CD4-positive, alpha-beta memory T cell (primary cell): ENCODE measurements at regions not wholly inside any gene's neighbourhood (a gene's known extent, or its start where the extent isn't known, plus 50 kb on each side); places are given as distances from the start of the nearest gene placed in this dataset.
A peak's percentile ranks its signal among the peaks of the same experiment; 100 is the strongest.
"Not testable (repeated sequence)": the region's sequence is repeated elsewhere in the genome, so short reads cannot be mapped to it uniquely, and the experiment has no call there.

Experiments used
- CTCF ChIA-PET: fragments of 350-600 bp; sonication (Branson Sonifier 250); formaldehyde crosslinking; loops from one replicate; lab custom pipeline; 2021; ENCODE audit warnings: inconsistent platforms; ENCODE audit not compliant: partially characterized antibody; lab: Charles Lee
- POLR2A ChIA-PET: fragments of 350-600 bp; sonication (Branson Sonifier 250); formaldehyde crosslinking; loops from one replicate; lab custom pipeline; 2021; ENCODE audit not compliant: partially characterized antibody; lab: Charles Lee
- DNase-seq, 5 donors: peaks; one replicate each; pipeline versions ENCODE4 v3.0.0 to v3.0.0-alpha.2; 2020 to 2022; ENCODE audit warnings: mixed read lengths in 1 of 5
- H3K27ac ChIP-seq: one replicate; pipeline ENCODE4 v1.7.0; 2013; ENCODE audit warnings: low read depth, low read length
- H3K27me3 ChIP-seq: 2 replicates; pipeline ENCODE4 v1.7.0; 2013; ENCODE audit warnings: mild to moderate bottlenecking, low read length, moderate library complexity; ENCODE audit not compliant: insufficient read depth
- H3K36me3 ChIP-seq: 2 replicates; pipeline ENCODE4 v1.7.0; 2013; ENCODE audit warnings: mild to moderate bottlenecking, low read length, moderate library complexity; ENCODE audit not compliant: insufficient read depth
- H3K4me1 ChIP-seq: 2 replicates; pipeline ENCODE4 v1.7.0; 2013; ENCODE audit warnings: mild to moderate bottlenecking, low read length, moderate library complexity; ENCODE audit not compliant: insufficient read depth
- H3K4me3 ChIP-seq, 2 donors: one replicate each; pipeline ENCODE4 v1.7.0; 2013; ENCODE audit warnings: low read length in 2 of 2, mild to moderate bottlenecking in 1 of 2
- H3K9me3 ChIP-seq, 2 donors: one replicate each; pipeline ENCODE4 v1.7.0; 2013; ENCODE audit warnings: low read length in 2 of 2, control low read depth in 1 of 2; ENCODE audit not compliant: control insufficient read depth in 1 of 2
- H3K27ac Mint-ChIP-seq, 7 donors: one replicate each; pipeline ENCODE4 v1.8.0; 2020 to 2021; ENCODE audit warnings: mixed read lengths in 7 of 7, mild to moderate bottlenecking in 6 of 7, inconsistent platforms in 3 of 7, moderate library complexity in 3 of 7
- H3K27me3 Mint-ChIP-seq, 2 donors: one replicate each; pipeline ENCODE4 v1.8.0; 2020 to 2021; ENCODE audit warnings: mixed read lengths in 2 of 2
- H3K36me3 Mint-ChIP-seq, 2 donors: one replicate each; pipeline ENCODE4 v1.8.0; 2020 to 2021; ENCODE audit warnings: mixed read lengths in 2 of 2, inconsistent platforms in 1 of 2, mild to moderate bottlenecking in 1 of 2
- H3K4me1 Mint-ChIP-seq, 4 donors: one replicate each; pipeline ENCODE4 v1.8.0; 2020 to 2021; ENCODE audit warnings: mixed read lengths in 4 of 4, mild to moderate bottlenecking in 1 of 4
- H3K4me3 Mint-ChIP-seq, 8 donors: one replicate each; pipeline ENCODE4 v1.8.0; 2020 to 2021; ENCODE audit warnings: mixed read lengths in 8 of 8, mild to moderate bottlenecking in 7 of 8, moderate library complexity in 6 of 8, inconsistent platforms in 3 of 8
- H3K9me3 Mint-ChIP-seq, 8 donors: one replicate each; pipeline ENCODE4 v1.8.0; 2020 to 2021; ENCODE audit warnings: mixed read lengths in 8 of 8, mild to moderate bottlenecking in 5 of 8, inconsistent platforms in 3 of 8, moderate library complexity in 1 of 8
- intact Hi-C: fragments of 100-400 bp; cut with micrococcal nuclease; formaldehyde crosslinking; loops from one replicate; pipeline ENCODE4 v1.15.1; 2023

DNA sequence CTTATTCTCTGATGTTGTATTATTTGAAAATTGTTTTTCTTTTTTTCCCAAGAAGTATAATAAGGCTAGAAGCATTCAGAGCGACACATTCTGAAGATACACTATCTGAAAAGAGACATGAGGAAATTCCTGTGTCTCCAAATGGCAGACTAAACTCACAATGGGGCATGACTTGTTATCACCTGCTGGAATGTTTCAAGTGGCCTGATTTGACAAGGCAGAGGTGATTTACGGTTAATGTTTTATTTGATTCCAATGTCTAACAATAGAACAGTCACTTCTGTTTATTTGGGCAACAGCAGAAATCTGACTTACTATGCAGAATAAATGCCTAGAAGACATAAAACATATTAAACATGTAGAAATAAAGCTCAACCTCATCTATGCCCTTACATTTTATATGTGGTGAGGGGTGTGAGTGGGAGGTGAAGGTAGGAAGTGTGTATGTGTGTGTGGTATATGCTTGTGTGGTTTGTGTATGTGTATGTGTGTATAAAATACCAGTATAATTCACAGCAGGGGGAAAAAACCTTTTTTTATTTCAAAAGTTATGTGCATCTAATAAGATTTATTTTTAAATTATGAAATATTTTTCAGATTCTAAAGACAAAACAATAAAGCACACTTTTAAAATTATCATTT, 1051.7 kb downstream of the ROBO2 start:
- Mint-ChIP-seq H3K27ac (no peak overlapping the region), H3K4me1 (no peaks in the 10 kb centered on the region), H3K4me3 (no peak overlapping the region), H3K36me3 (no peaks in the 10 kb centered on the region), H3K27me3 (no peaks in the 10 kb centered on the region), H3K9me3 (peaks cover 0 to 39% (median 11%) of the 10 kb centered on the region in 8 donors)
- no peaks in the 10 kb centered on the region for H3K36me3 ChIP-seq
- DNase-seq: no peak
- H3K4me1 ChIP-seq: no peaks in the 10 kb centered on the region
- H3K27me3 ChIP-seq: no peaks in the 10 kb centered on the region
- POLR2A ChIA-PET: no interaction called here
- H3K9me3 ChIP-seq: no peaks in the 10 kb centered on the region
- no peak overlapping the region for H3K4me3 ChIP-seq
- CTCF ChIA-PET: no interaction called here
- H3K27ac ChIP-seq: no peak overlapping the region
- intact Hi-C loops: no loop called here

DNA sequence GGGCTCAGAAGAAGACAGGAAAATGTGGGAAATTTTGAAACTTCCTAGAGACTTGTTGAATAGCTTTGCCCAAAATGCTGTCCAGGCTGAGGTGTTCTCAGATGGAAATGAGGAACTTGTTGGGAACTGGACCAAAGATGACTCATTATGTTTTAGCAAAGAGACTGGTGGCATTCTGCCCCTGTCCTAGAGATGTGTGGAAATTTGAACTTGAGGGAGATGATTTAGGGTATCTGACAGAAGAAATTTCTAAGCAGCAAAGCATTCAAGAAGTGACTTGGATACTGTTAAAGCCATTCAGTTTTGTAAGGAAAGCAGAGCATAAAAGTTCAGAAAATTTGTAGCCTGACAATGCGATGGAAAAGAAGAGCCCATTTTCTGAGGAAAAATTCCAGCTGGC, 1052.7 kb downstream of the ROBO2 start:
- H3K4me1 Mint-ChIP-seq, CTCF ChIA-PET, intact Hi-C loops, H3K27ac Mint-ChIP-seq, H3K27me3 Mint-ChIP-seq, H3K27ac ChIP-seq, H3K4me1 ChIP-seq, H3K4me3 ChIP-seq, DNase-seq, H3K27me3 ChIP-seq, H3K9me3 ChIP-seq, POLR2A ChIA-PET, H3K36me3 Mint-ChIP-seq, H3K4me3 Mint-ChIP-seq, H3K36me3 ChIP-seq: not testable (repeated sequence)
- H3K9me3 Mint-ChIP-seq: peaks cover 3 to 41% (median 12%) of the 10 kb centered on the region in 8 donors

DNA sequence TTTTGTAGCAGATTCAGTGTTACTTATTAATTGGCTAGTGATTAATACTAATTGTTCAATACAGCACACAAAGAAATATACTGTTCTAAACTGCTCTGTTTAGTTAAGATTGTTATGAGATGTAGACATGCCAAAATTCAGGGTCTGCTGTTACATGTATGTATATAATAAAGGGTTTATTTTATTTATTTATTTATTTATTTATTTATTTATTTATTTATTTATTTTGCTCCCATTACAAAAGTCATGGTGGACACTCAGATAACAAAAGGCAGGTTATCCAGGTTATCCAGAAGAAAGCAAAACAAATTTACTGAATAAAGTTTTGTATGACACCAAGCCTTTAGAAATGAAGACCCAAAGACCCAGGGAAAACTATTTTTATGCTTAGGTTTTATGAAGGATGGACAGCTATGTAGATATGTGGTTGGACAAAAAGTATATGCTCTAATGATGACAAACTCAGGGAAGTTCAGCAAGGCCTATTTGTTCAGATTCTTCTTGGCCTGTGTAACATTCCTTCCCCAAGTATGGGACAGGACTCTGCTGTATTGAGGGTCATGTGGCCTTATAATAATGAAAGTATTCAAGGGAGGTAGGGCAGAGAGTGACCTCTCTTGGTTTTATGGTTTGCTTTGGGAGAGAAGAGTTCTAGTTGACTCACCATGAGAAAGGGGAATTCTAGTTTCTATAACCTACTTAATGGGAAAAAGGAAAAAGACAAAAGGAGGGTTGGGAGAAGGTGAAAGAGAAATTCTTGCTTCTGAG, 1056.8 kb downstream of the ROBO2 start:
- intact Hi-C loops: no loop called here
- Histone ChIP-seq H3K9me3 (no peaks in the 10 kb centered on the region), H3K4me1 (no peaks in the 10 kb centered on the region), H3K4me3 (no peak overlapping the region), H3K36me3 (no peaks in the 10 kb centered on the region), H3K27ac (no peak overlapping the region), H3K27me3 (no peaks in the 10 kb centered on the region)
- no peaks in the 10 kb centered on the region for H3K36me3 Mint-ChIP-seq
- H3K27ac Mint-ChIP-seq: no peak overlapping the region
- DNase-seq: no peak
- H3K4me1 Mint-ChIP-seq: no peaks in the 10 kb centered on the region
- H3K9me3 Mint-ChIP-seq: peaks cover 3 to 30% (median 13%) of the 10 kb centered on the region in 8 donors
- ChIA-PET POLR2A (no interaction called here), CTCF (no interaction called here)
- no peak overlapping the region for H3K4me3 Mint-ChIP-seq
- H3K27me3 Mint-ChIP-seq: no peaks in the 10 kb centered on the region

DNA sequence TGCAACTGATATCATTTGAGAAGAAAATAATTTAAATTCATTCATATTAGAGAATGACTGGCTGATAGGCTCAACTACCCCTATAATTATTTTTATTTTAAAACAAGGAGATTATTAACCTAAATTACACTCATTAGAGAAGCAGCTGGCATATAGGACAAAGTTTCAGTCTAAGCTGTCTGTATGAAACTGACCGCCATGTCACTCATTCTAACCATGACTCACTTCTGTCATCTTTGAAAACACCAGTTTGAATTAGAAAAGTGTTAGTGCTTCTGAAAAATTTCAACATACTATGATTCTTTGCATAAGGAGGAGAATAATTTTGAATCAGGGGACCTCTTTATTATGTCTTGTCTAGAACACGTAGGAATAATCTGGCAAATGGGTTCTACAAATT, 1058.5 kb downstream of the ROBO2 start:
- DNase-seq: no peak
- Histone ChIP-seq H3K36me3 (no peaks in the 10 kb centered on the region), H3K4me1 (no peaks in the 10 kb centered on the region)

DNA sequence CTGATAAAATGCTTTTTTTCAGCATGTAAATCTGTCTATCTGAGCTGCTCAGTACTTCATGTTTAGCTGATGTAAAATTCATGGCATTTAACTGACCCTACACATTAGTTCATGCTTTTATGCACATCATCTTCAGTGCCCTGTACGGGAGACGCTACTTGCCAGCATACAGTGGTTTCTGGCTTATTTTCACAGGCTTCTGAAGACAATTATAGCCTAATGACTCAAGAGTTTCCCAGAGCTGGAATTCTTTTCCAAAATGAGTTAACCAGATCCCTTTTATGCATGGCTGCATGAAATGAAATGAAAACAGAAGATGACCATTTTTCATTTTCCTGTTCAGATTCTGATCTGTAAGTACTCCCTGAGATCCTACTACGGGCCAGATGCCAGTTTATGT, 1061.5 kb downstream of the ROBO2 start:
- no peaks in the 10 kb centered on the region for H3K27me3 Mint-ChIP-seq
- no peaks in the 10 kb centered on the region for H3K4me1 Mint-ChIP-seq
- Histone ChIP-seq H3K4me3 (no peak overlapping the region), H3K4me1 (no peaks in the 10 kb centered on the region), H3K27me3 (no peaks in the 10 kb centered on the region), H3K36me3 (no peaks in the 10 kb centered on the region), H3K27ac (no peak overlapping the region), H3K9me3 (no peaks in the 10 kb centered on the region)
- DNase-seq: no peak
- intact Hi-C loops: no loop called here
- POLR2A ChIA-PET: no interaction called here
- H3K36me3 Mint-ChIP-seq: no peaks in the 10 kb centered on the region
- H3K4me3 Mint-ChIP-seq: no peak overlapping the region
- H3K9me3 Mint-ChIP-seq: peaks cover 0 to 12% (median 3%) of the 10 kb centered on the region in 8 donors
- CTCF ChIA-PET: no interaction called here
- H3K27ac Mint-ChIP-seq: no peak overlapping the region

More for the DNA sequence above, 1058.5 kb downstream of the ROBO2 start:
- CTCF ChIA-PET: no interaction called here
- POLR2A ChIA-PET: no interaction called here
- H3K27ac Mint-ChIP-seq: no peak overlapping the region
- Histone ChIP-seq H3K4me3 (no peak overlapping the region), H3K27ac (no peak overlapping the region), H3K27me3 (no peaks in the 10 kb centered on the region), H3K9me3 (no peaks in the 10 kb centered on the region)
- no peak overlapping the region for H3K4me3 Mint-ChIP-seq
- no peaks in the 10 kb centered on the region for H3K27me3 Mint-ChIP-seq
- no peaks in the 10 kb centered on the region for H3K4me1 Mint-ChIP-seq
- H3K36me3 Mint-ChIP-seq: no peaks in the 10 kb centered on the region
- intact Hi-C loops: no loop called here
- peaks cover 0 to 21% (median 10%) of the 10 kb centered on the region in 8 donors for H3K9me3 Mint-ChIP-seq

DNA sequence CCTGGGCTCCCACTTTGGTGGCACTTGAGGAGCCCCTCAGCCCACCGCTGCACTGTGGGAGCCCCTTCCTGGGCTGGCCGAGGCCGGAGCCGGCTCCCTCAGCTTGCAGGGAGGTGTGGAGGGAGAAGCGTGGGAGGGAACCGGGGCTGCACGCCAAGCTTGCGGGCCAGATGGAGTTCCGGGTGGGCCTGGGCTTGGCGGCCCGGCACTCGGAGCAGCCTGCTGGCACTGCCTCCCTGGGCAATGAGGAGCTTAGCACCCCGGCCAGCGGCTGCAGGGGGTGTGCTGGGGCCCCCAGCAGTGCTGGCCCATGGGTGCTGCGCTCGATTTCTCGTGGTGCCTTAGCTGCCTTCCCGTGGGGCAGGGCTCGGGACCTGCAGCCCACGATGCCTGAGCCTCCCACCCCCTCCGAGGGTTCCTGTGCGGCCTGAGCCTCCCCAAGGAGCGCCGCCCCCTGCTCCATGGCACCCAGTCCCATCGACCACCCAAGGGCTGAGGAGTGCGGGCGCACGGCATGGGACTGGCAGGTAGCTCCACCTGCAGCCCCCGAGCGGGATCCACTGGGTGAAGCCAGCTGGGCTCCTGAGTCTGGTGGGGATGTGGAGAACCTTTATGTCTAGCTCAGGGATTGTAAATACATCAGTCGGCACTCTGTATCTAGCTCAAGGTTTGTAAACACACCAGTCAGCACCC, 1068.5 kb downstream of the ROBO2 start:
- H3K27me3 ChIP-seq, H3K27ac ChIP-seq, CTCF ChIA-PET, H3K4me3 ChIP-seq, H3K27ac Mint-ChIP-seq, POLR2A ChIA-PET, H3K27me3 Mint-ChIP-seq, intact Hi-C loops, H3K4me3 Mint-ChIP-seq, H3K36me3 ChIP-seq, H3K4me1 Mint-ChIP-seq, H3K9me3 ChIP-seq, H3K4me1 ChIP-seq, H3K36me3 Mint-ChIP-seq: not testable (repeated sequence)
- H3K9me3 Mint-ChIP-seq: peaks cover 1 to 15% (median 6%) of the 10 kb centered on the region in 8 donors
- peak in 1 of 5 donors; percentile 34 for DNase-seq

DNA sequence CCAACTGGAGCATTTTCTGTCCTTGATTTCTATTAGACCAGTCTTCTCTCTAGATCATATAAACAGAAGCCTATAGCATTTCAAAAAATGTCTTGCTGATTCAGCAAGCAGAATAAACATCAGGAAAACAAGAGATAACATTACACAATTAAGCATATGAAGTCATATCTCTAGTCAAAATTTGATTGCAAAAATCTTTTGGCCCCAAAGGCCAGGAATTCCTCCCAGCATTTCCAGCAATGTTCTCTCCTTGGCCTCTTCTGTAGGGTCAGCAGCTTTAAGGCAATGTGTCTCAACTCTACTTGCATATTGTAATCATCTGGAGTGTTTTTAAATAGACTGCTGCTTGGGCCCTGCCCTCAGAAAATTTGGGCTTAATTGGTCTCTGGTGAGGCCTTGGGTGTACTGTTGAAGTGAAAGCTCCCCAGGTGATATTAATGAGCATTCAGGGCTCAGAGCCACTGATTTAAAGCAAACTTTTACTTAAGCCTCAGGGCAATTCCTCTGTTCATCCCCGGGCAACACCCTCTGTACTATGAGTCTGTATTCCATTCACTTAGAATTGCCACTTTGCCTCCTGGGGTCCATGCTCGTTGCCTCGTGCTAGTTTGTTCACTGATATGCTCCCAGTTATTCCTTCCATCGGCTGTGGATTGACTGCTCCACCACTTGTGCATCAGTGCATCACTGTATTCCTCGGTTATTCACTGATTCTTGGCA, 1072.6 kb downstream of the ROBO2 start:
- CTCF ChIA-PET: interaction anchor here (0.6 kb wide), 1 partner anchor 43 kb away, joined by 3 read pairs; no protein-coding TSS in a partner anchor
- Mint-ChIP-seq H3K4me3 (no peak overlapping the region), H3K27me3 (no peaks in the 10 kb centered on the region), H3K9me3 (peaks cover 5 to 18% (median 10%) of the 10 kb centered on the region in 8 donors), H3K36me3 (no peaks in the 10 kb centered on the region), H3K27ac (no peak overlapping the region), H3K4me1 (no peaks in the 10 kb centered on the region)
- no peaks in the 10 kb centered on the region for H3K9me3 ChIP-seq
- H3K4me1 ChIP-seq: no peaks in the 10 kb centered on the region
- no peak overlapping the region for H3K27ac ChIP-seq
- no peaks in the 10 kb centered on the region for H3K27me3 ChIP-seq
- POLR2A ChIA-PET: no interaction called here
- no peaks in the 10 kb centered on the region for H3K36me3 ChIP-seq
- DNase-seq: no peak
- intact Hi-C loops: no loop called here
- no peak overlapping the region for H3K4me3 ChIP-seq
